Bronchial epithelial cell (primary cell): ENCODE measurements at regions not wholly inside any gene's neighbourhood (a gene's known extent, or its start where the extent isn't known, plus 50 kb on each side); places are given as distances from the start of the nearest gene placed in this dataset.
"Not testable (repeated sequence)": the region's sequence is repeated elsewhere in the genome, so short reads cannot be mapped to it uniquely, and the experiment has no call there.

Experiments
- DNase-seq: peaks from one replicate; pipeline ENCODE4 v3.0.0-alpha.2; 2010; ENCODE audit warnings: low read depth
- FAIRE-seq: peaks from 2 replicates; lab custom pipeline; 2011; peaks lifted over from hg19 to GRCh38; lab: Jason Lieb, UNC
- H3K27me3 ChIP-seq: 2 replicates; pipeline ENCODE4 v1.5.1; 2011; ENCODE audit warnings: low read length; ENCODE audit not compliant: control insufficient read depth, insufficient read depth
- H3K36me3 ChIP-seq: 2 replicates; pipeline ENCODE4 v1.5.1; 2011; ENCODE audit warnings: low read length; ENCODE audit not compliant: control insufficient read depth, insufficient read depth
- H3K4me3 ChIP-seq: 2 replicates; pipeline ENCODE4 v1.5.1; 2011; ENCODE audit warnings: mild to moderate bottlenecking, low read depth, low read length, control low read depth
- CTCF ChIP-seq: IDR thresholded peaks from 2 replicates; pipeline ENCODE4 v1.5.1; 2011; ENCODE audit warnings: mild to moderate bottlenecking, moderate library complexity, low read length, control low read depth, inconsistent platforms; ENCODE audit not compliant: insufficient read depth, severe bottlenecking

GRCh38 chr5:51230336-51230735, 152.9 kb upstream of the ISL1 start:
- Histone ChIP-seq H3K27me3 (no peaks in the 10 kb centered on the region), H3K4me3 (no peak overlapping the region), H3K36me3 (no peaks in the 10 kb centered on the region)
- FAIRE-seq (no peak), DNase-seq (no peak)
- TF ChIP-seq CTCF = no peak

DNA sequence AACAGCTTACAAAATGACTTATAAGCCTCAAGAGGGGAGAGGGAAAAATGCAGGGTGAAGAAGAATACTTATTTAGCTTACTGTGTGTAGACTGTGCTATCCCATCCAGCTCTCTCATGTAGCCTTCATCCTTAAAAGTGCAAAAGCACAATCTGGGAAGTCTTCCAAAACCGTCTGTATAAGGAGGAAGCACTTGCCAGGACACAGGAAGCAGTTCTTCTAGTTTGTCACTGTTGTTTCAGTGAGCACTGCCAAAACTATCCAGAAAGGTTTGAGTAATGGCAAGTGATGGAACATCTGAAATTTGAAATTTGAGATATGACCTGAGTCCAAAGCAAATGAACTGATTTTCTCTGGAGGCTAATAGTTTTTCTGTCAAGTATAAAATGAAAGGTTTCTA, 140.8 kb upstream of the ISL1 start:
- no peaks in the 10 kb centered on the region for H3K36me3 ChIP-seq
- DNase-seq = peak; percentile 19
- no peak for TF ChIP-seq CTCF
- no peaks in the 10 kb centered on the region for H3K27me3 ChIP-seq
- no peak overlapping the region for H3K4me3 ChIP-seq
- FAIRE-seq = no peak

DNA sequence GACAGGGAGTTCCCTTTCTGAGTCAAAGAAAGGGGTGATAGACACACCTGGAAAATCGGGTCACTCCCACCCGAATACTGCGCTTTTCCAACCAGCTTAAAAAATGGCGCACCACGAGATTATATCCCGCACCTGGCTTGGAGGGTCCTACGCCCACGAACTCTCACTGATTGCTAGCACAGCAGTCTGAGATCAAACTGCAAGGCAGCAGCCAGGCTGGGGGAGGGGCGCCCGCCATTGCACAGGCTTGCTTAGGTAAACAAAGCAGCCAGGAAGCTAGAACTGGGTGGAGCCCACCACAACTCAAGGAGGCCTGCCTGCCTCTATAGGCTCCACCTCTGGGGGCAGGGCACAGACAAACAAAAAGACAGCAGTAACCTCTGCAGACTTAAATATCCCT, 132.3 kb upstream of the ISL1 start:
- H3K36me3 ChIP-seq, H3K4me3 ChIP-seq, DNase-seq, H3K27me3 ChIP-seq: not testable (repeated sequence)
- FAIRE-seq = peak; percentile 7

DNA sequence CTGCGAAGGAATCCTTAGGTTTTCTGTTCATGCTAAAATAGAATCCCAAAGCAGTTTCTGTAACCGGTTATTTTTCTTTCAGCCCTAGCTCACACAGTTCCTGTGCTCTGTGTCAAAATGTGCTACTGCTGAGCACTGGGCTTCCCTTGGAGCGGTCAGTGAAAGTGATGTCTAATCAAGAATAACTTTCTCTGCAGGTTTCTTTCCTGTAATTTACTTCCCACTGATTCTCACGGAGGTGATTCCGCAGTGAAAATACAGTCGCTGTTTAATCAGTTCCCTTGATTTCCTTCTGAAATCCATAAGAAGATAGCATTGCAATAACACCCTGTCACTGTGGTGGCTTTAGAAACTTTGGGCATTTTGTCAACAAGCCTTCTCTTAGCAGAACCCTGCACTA, 112.0 kb upstream of the ISL1 start:
- no peak for TF ChIP-seq CTCF
- DNase-seq (no peak), FAIRE-seq (no peak)
- no peaks in the 10 kb centered on the region for H3K36me3 ChIP-seq
- no peak overlapping the region for H3K4me3 ChIP-seq
- no peaks in the 10 kb centered on the region for H3K27me3 ChIP-seq

DNA sequence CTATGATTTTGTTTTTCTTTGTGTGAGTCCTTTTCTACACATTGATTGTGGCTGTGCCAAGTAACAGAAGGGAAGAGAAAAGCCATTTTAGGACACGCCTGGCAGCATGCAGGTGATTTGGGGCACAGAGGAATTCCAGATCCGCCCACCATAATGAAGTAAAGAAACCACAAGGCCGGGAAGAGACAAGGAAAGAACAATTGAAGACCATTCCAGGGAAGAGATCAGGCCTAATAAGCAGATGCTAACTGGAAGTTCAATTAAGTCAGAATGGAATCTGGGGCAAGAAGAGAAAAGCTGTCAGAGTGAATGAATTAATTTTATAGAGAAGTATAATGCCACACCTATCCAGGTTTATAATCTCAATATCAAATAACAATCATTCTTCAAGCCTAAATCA, 110.2 kb upstream of the ISL1 start:
- no peak for TF ChIP-seq CTCF
- no peaks in the 10 kb centered on the region for H3K36me3 ChIP-seq
- no peaks in the 10 kb centered on the region for H3K27me3 ChIP-seq
- DNase-seq (no peak), FAIRE-seq (no peak)
- no peak overlapping the region for H3K4me3 ChIP-seq

- DNase-seq = no peak
- Histone ChIP-seq H3K4me3 (no peak overlapping the region), H3K27me3 (no peaks in the 10 kb centered on the region), H3K36me3 (no peaks in the 10 kb centered on the region)
- FAIRE-seq = no peak
- TF ChIP-seq CTCF = no peak
Measured at GRCh38 chr5:51273871-51274270, 109.4 kb upstream of the ISL1 start.
